MCF 10A (cell line): ENCODE measurements at regions not wholly inside any gene's neighbourhood (a gene's known extent, or its start where the extent isn't known, plus 50 kb on each side); places are given as distances from the start of the nearest gene placed in this dataset.

Experiments
- BruUV-seq: library from RNA; stranded (reverse); fragments of 400-500 nt; replicated peaks from 2 replicates; lab custom pipeline; 2021; lab: Mats Ljungman, UMichigan
- CTCF ChIA-PET: fragments of 300-600 bp; sonication (Branson Sonifier 250); formaldehyde crosslinking; extraction: SDS; loops from one replicate; lab custom pipeline; 2021; ENCODE audit warnings: antibody characterized with exemption, inconsistent platforms; lab: Yijun Ruan, JAX
- POLR2A ChIA-PET: fragments of 300-600, 350-650 bp; sonication (Branson Sonifier 250); formaldehyde crosslinking; extraction: SDS; loops from one replicate; lab custom pipeline; 2020; ENCODE audit warnings: antibody characterized with exemption, inconsistent platforms; lab: Yijun Ruan, JAX
- DNase-seq: peaks from one replicate; pipeline ENCODE4 v3.0.0-alpha.2; 2018; ENCODE audit not compliant: unreplicated experiment
- H3K27ac Mint-ChIP-seq: one replicate; pipeline ENCODE4 v1.8.0; 2022; ENCODE audit warnings: mild to moderate bottlenecking, low read depth, mixed read lengths; ENCODE audit not compliant: unreplicated experiment
- H3K27me3 Mint-ChIP-seq: one replicate; pipeline ENCODE4 v1.8.0; 2022; ENCODE audit warnings: mixed read lengths; ENCODE audit not compliant: insufficient read depth, unreplicated experiment
- H3K36me3 Mint-ChIP-seq: one replicate; pipeline ENCODE4 v1.8.0; 2022; ENCODE audit warnings: mild to moderate bottlenecking, moderate library complexity, mixed read lengths; ENCODE audit not compliant: insufficient read depth, unreplicated experiment
- H3K4me1 Mint-ChIP-seq: one replicate; pipeline ENCODE4 v1.8.0; 2022; ENCODE audit warnings: mixed read lengths; ENCODE audit not compliant: insufficient read depth, unreplicated experiment
- H3K4me3 Mint-ChIP-seq: one replicate; pipeline ENCODE4 v1.8.0; 2022; ENCODE audit warnings: mild to moderate bottlenecking, moderate library complexity, mixed read lengths; ENCODE audit not compliant: unreplicated experiment
- H3K9me3 Mint-ChIP-seq: one replicate; pipeline ENCODE4 v1.8.0; 2022; ENCODE audit warnings: mixed read lengths; ENCODE audit not compliant: unreplicated experiment
- CTCF ChIP-seq: fragments of 200-600 bp; IDR thresholded peaks from one replicate; pipeline ENCODE4 v1.8.0; 2022; ENCODE audit warnings: antibody characterized with exemption, mild to moderate bottlenecking; ENCODE audit not compliant: unreplicated experiment
- intact Hi-C: fragments of 100-400 bp; cut with micrococcal nuclease; formaldehyde crosslinking; loops from 2 replicates; pipeline ENCODE4 v1.14.1; 2022

- no peaks in the 10 kb centered on the region for H3K4me1 Mint-ChIP-seq
- H3K4me3 Mint-ChIP-seq = no peak overlapping the region
- H3K36me3 Mint-ChIP-seq = peaks cover 4% of the 10 kb centered on the region
- no peak overlapping the region for H3K27ac Mint-ChIP-seq
- no peak for TF ChIP-seq CTCF
- ChIA-PET POLR2A (no interaction called here), CTCF (no interaction called here)
- no peak for DNase-seq
- peaks cover 12% of the 10 kb centered on the region for H3K9me3 Mint-ChIP-seq
- no peaks in the 10 kb centered on the region for H3K27me3 Mint-ChIP-seq
- no TSS peak for BruUV-seq
- intact Hi-C loops = no loop called here
These were observed 138.3 kb downstream of the CD83 start for GRCh38 chr6:14255916-14256315.

- H3K27ac Mint-ChIP-seq = no peak overlapping the region
- CTCF ChIA-PET = no interaction called here
- peaks cover 18% of the 10 kb centered on the region for H3K9me3 Mint-ChIP-seq
- no peak for TF ChIP-seq CTCF
- POLR2A ChIA-PET = interaction anchor here (0.8 kb wide), 1 partner anchor 11 kb away, joined by 3 read pairs; no protein-coding TSS in a partner anchor
- no peaks in the 10 kb centered on the region for H3K27me3 Mint-ChIP-seq
- peaks cover 6% of the 10 kb centered on the region for H3K36me3 Mint-ChIP-seq
- intact Hi-C loops = no loop called here
- no peak overlapping the region for H3K4me3 Mint-ChIP-seq
- no TSS peak for BruUV-seq
- no peaks in the 10 kb centered on the region for H3K4me1 Mint-ChIP-seq
- no peak for DNase-seq
These were observed 140.5 kb downstream of the CD83 start for GRCh38 chr6:14258117-14258516.

GRCh38 chr6:14258695-14259593 is 141.4 kb downstream of the CD83 start:
- no peak overlapping the region for H3K27ac Mint-ChIP-seq
- intact Hi-C loops = no loop called here
- H3K36me3 Mint-ChIP-seq = peaks cover 6% of the 10 kb centered on the region
- ChIA-PET POLR2A (no interaction called here), CTCF (no interaction called here)
- no peaks in the 10 kb centered on the region for H3K27me3 Mint-ChIP-seq
- no TSS peak for BruUV-seq
- TF ChIP-seq CTCF = no peak
- H3K4me1 Mint-ChIP-seq = no peaks in the 10 kb centered on the region
- no peak overlapping the region for H3K4me3 Mint-ChIP-seq
- DNase-seq = no peak
- peaks cover 18% of the 10 kb centered on the region for H3K9me3 Mint-ChIP-seq

- ChIA-PET CTCF (no interaction called here), POLR2A (no interaction called here)
- no peak for DNase-seq
- peaks cover 18% of the 10 kb centered on the region for H3K9me3 Mint-ChIP-seq
- no peak for TF ChIP-seq CTCF
- H3K27ac Mint-ChIP-seq = no peak overlapping the region
- H3K27me3 Mint-ChIP-seq = no peaks in the 10 kb centered on the region
- no peak overlapping the region for H3K4me3 Mint-ChIP-seq
- no peaks in the 10 kb centered on the region for H3K4me1 Mint-ChIP-seq
- peaks cover 6% of the 10 kb centered on the region for H3K36me3 Mint-ChIP-seq
- intact Hi-C loops = no loop called here
- BruUV-seq = no TSS peak
These were observed 142.1 kb downstream of the CD83 start for GRCh38 chr6:14259594-14260152.
